ENCODE measurements at regions not wholly inside any gene's neighbourhood (a gene's known extent, or its start where the extent isn't known, plus 50 kb on each side); places are given as distances from the start of the nearest gene placed in this dataset.

GRCh38 chr17:12546983-12547382 lies 118.7 kb upstream of the MYOCD start:
- TF ChIP-seq POLR2A (IDR thresholded peaks at IDR 0.05; ENCODE audit: low read length) (no peak), GATA1 (IDR thresholded peaks at IDR 0.05; ENCODE audit: low read depth, low read length) (no peak)
